ENCODE measurements at regions not wholly inside any gene's neighbourhood (a gene's known extent, or its start where the extent isn't known, plus 50 kb on each side); places are given as distances from the start of the nearest gene placed in this dataset.

- no peak for TF ChIP-seq CTCF (IDR thresholded peaks at IDR 0.05; ENCODE audit: extremely low read depth, low read depth, low read length)
- Histone ChIP-seq H3K4me2 (ENCODE audit: insufficient read depth, low read length) (no peak overlapping the region), H3K9me3 (ENCODE audit: low read depth, low read length) (no peaks in the 10 kb centered on the region), H3K4me3 (ENCODE audit: insufficient read depth, low read length) (no peak overlapping the region), H3K4me1 (ENCODE audit: insufficient read depth, low read length) (no peaks in the 10 kb centered on the region), H3K79me2 (ENCODE audit: insufficient read depth, low read length) (no peaks in the 10 kb centered on the region), H3K27ac (ENCODE audit: low read depth, low read length) (no peak overlapping the region), H4K20me1 (ENCODE audit: insufficient read depth, low read length) (no peaks in the 10 kb centered on the region), H3K27me3 (ENCODE audit: insufficient read depth, low read length) (no peaks in the 10 kb centered on the region), H2AFZ (ENCODE audit: low read length) (no peak overlapping the region), H3K36me3 (ENCODE audit: insufficient read depth, low read length) (no peaks in the 10 kb centered on the region)
- no peak for DNase-seq (ENCODE audit: insufficient read length, low spot score, missing footprints)
Measured at GRCh38 chr17:14557480-14557879, 256.6 kb downstream of the HS3ST3B1 start.

- Histone ChIP-seq H3K4me1 (ENCODE audit: insufficient read depth, low read length) (no peaks in the 10 kb centered on the region), H4K20me1 (ENCODE audit: insufficient read depth, low read length) (no peaks in the 10 kb centered on the region), H3K79me2 (ENCODE audit: insufficient read depth, low read length) (no peaks in the 10 kb centered on the region), H3K27me3 (ENCODE audit: insufficient read depth, low read length) (no peaks in the 10 kb centered on the region), H3K4me2 (ENCODE audit: insufficient read depth, low read length) (no peak overlapping the region), H3K9me3 (ENCODE audit: low read depth, low read length) (no peaks in the 10 kb centered on the region), H2AFZ (ENCODE audit: low read length) (no peak overlapping the region), H3K36me3 (ENCODE audit: insufficient read depth, low read length) (no peaks in the 10 kb centered on the region), H3K4me3 (ENCODE audit: insufficient read depth, low read length) (no peak overlapping the region), H3K27ac (ENCODE audit: low read depth, low read length) (no peak overlapping the region)
- DNase-seq (ENCODE audit: insufficient read length, low spot score, missing footprints): no peak
- no peak for TF ChIP-seq CTCF (IDR thresholded peaks at IDR 0.05; ENCODE audit: extremely low read depth, low read depth, low read length)
Measured at GRCh38 chr17:14553847-14554246, 253.0 kb downstream of the HS3ST3B1 start.

GRCh38 chr17:14552306-14552705 is 251.4 kb downstream of the HS3ST3B1 start:
- H3K27ac ChIP-seq (ENCODE audit: low read depth, low read length): no peak overlapping the region
- no peak overlapping the region for H2AFZ ChIP-seq (ENCODE audit: low read length)
- H3K4me3 ChIP-seq (ENCODE audit: insufficient read depth, low read length): no peak overlapping the region
- no peaks in the 10 kb centered on the region for H4K20me1 ChIP-seq (ENCODE audit: insufficient read depth, low read length)
- no peaks in the 10 kb centered on the region for H3K36me3 ChIP-seq (ENCODE audit: insufficient read depth, low read length)
- no peaks in the 10 kb centered on the region for H3K9me3 ChIP-seq (ENCODE audit: low read depth, low read length)
- H3K27me3 ChIP-seq (ENCODE audit: insufficient read depth, low read length): no peaks in the 10 kb centered on the region
- no peak overlapping the region for H3K4me2 ChIP-seq (ENCODE audit: insufficient read depth, low read length)
- H3K4me1 ChIP-seq (ENCODE audit: insufficient read depth, low read length): no peaks in the 10 kb centered on the region
- no peaks in the 10 kb centered on the region for H3K79me2 ChIP-seq (ENCODE audit: insufficient read depth, low read length)
- no peak for TF ChIP-seq CTCF (IDR thresholded peaks at IDR 0.05; ENCODE audit: extremely low read depth, low read depth, low read length)
- DNase-seq (ENCODE audit: insufficient read length, low spot score, missing footprints): no peak

GRCh38 chr17:14547556-14547955 is 246.7 kb downstream of the HS3ST3B1 start:
- H3K27ac ChIP-seq (ENCODE audit: low read depth, low read length): no peak overlapping the region
- no peak for DNase-seq (ENCODE audit: insufficient read length, low spot score, missing footprints)
- H2AFZ ChIP-seq (ENCODE audit: low read length): no peak overlapping the region

More at GRCh38 chr17:14547556-14547955, 246.7 kb downstream of the HS3ST3B1 start:
- Histone ChIP-seq H3K9me3 (ENCODE audit: low read depth, low read length) (no peaks in the 10 kb centered on the region), H3K36me3 (ENCODE audit: insufficient read depth, low read length) (no peaks in the 10 kb centered on the region), H3K4me1 (ENCODE audit: insufficient read depth, low read length) (no peaks in the 10 kb centered on the region), H3K79me2 (ENCODE audit: insufficient read depth, low read length) (no peaks in the 10 kb centered on the region), H4K20me1 (ENCODE audit: insufficient read depth, low read length) (no peaks in the 10 kb centered on the region), H3K4me2 (ENCODE audit: insufficient read depth, low read length) (no peak overlapping the region), H3K27me3 (ENCODE audit: insufficient read depth, low read length) (no peaks in the 10 kb centered on the region), H3K4me3 (ENCODE audit: insufficient read depth, low read length) (no peak overlapping the region)
- no peak for TF ChIP-seq CTCF (IDR thresholded peaks at IDR 0.05; ENCODE audit: extremely low read depth, low read depth, low read length)
